ENCODE measurements at regions not wholly inside any gene's neighbourhood (a gene's known extent, or its start where the extent isn't known, plus 50 kb on each side); places are given as distances from the start of the nearest gene placed in this dataset.

DNA sequence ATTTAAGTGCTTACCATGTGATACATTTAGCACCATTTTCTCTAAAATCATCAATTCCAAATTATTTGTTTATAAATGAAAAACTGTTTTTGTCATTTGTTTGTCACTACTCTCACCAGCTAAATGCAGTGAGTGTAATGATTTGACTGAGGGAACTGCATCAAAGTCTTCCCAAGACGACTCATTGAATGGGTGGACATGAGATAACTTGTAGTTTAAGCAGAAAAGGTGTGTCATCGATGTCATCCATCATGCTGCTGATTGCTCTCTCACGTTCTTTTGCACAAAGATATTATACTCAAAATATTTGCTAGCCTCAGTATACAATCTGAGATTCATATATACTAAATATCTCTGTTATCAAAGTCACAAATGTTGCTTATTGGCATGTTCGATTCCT lies 366.5 kb downstream of the IRS2 start:
- H2AFZ ChIP-seq (ENCODE audit: low read depth, low read length, poor library complexity, severe bottlenecking), result no peak overlapping the region
- intact Hi-C loops (cut with micrococcal nuclease), result loop anchor here (10.0 kb wide), 1 partner anchor 275 kb away; no protein-coding TSS in a partner anchor
- H3K79me2 ChIP-seq (ENCODE audit: insufficient read depth, low read length), result no peaks in the 10 kb centered on the region
- no peak overlapping the region for H3K4me3 ChIP-seq (replicated peaks in 1 of 2; ENCODE audit: low read depth in 1 of 2, low read length in 2 of 2)
- no peaks in the 10 kb centered on the region for H3K4me1 ChIP-seq (ENCODE audit: control insufficient read depth in 1 of 2, insufficient read depth in 2 of 2, low read length in 2 of 2)
- H3K27ac ChIP-seq (ENCODE audit: low read depth, low read length), result no peak overlapping the region
- H3K27me3 ChIP-seq (ENCODE audit: insufficient read depth, low read length), result no peaks in the 10 kb centered on the region
- H3K9me3 ChIP-seq (ENCODE audit: control insufficient read depth in 1 of 2, insufficient read depth in 1 of 2, low read depth in 1 of 2, low read length in 2 of 2), result no peaks in the 10 kb centered on the region
- ChIA-PET POLR2A (no interaction called here), CTCF (no interaction called here), RAD21 (ENCODE audit: low non-redundant PET in 1 of 2, low total read pairs in 2 of 2, uncharacterized antibody in 2 of 2, unreplicated experiment in 2 of 2) (no interaction called here)
- H4K20me1 ChIP-seq (ENCODE audit: insufficient read depth), result no peaks in the 10 kb centered on the region
- no peak overlapping the region for H3K9ac ChIP-seq (ENCODE audit: low read length)
- TF ChIP-seq SRF (IDR thresholded peaks at IDR 0.05; ENCODE audit: low read depth), result no peak
- no peak for TF ChIP-seq ELF1 (IDR thresholded peaks at IDR 0.05; ENCODE audit: borderline replicate concordance, low read depth)
- TF ChIP-seq POLR2A (IDR thresholded peaks at IDR 0.05; ENCODE audit: borderline replicate concordance, extremely low read depth, insufficient read depth, insufficient read length), result no peak
- TF ChIP-seq SIN3A (IDR thresholded peaks at IDR 0.05; ENCODE audit: low read depth), result no peak
- TF ChIP-seq, protein P1, sequence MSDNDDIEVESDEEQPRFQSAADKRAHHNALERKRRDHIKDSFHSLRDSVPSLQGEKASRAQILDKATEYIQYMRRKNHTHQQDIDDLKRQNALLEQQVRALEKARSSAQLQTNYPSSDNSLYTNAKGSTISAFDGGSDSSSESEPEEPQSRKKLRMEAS (IDR thresholded peaks at IDR 0.05), result no peak
- TF ChIP-seq CBX3 (IDR thresholded peaks at IDR 0.05; ENCODE audit: low read depth), result no peak
- TF ChIP-seq, protein P2, sequence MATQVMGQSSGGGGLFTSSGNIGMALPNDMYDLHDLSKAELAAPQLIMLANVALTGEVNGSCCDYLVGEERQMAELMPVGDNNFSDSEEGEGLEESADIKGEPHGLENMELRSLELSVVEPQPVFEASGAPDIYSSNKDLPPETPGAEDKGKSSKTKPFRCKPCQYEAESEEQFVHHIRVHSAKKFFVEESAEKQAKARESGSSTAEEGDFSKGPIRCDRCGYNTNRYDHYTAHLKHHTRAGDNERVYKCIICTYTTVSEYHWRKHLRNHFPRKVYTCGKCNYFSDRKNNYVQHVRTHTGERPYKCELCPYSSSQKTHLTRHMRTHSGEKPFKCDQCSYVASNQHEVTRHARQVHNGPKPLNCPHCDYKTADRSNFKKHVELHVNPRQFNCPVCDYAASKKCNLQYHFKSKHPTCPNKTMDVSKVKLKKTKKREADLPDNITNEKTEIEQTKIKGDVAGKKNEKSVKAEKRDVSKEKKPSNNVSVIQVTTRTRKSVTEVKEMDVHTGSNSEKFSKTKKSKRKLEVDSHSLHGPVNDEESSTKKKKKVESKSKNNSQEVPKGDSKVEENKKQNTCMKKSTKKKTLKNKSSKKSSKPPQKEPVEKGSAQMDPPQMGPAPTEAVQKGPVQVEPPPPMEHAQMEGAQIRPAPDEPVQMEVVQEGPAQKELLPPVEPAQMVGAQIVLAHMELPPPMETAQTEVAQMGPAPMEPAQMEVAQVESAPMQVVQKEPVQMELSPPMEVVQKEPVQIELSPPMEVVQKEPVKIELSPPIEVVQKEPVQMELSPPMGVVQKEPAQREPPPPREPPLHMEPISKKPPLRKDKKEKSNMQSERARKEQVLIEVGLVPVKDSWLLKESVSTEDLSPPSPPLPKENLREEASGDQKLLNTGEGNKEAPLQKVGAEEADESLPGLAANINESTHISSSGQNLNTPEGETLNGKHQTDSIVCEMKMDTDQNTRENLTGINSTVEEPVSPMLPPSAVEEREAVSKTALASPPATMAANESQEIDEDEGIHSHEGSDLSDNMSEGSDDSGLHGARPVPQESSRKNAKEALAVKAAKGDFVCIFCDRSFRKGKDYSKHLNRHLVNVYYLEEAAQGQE (IDR thresholded peaks at IDR 0.05; ENCODE audit: low read depth), result no peak
- TF ChIP-seq POLR2AphosphoS5 (IDR thresholded peaks at IDR 0.05; ENCODE audit: low read depth, low read length), result no peak
- no peak for TF ChIP-seq EZH2phosphoT487 (IDR thresholded peaks at IDR 0.05; ENCODE audit: borderline replicate concordance)
- TF ChIP-seq, protein P3, sequence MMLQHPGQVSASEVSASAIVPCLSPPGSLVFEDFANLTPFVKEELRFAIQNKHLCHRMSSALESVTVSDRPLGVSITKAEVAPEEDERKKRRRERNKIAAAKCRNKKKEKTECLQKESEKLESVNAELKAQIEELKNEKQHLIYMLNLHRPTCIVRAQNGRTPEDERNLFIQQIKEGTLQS (IDR thresholded peaks at IDR 0.05), result no peak
- TF ChIP-seq CEBPB (IDR thresholded peaks at IDR 0.05; ENCODE audit: low read depth), result no peak
- TF ChIP-seq JUND (IDR thresholded peaks at IDR 0.05), result no peak
- TF ChIP-seq, protein P4, sequence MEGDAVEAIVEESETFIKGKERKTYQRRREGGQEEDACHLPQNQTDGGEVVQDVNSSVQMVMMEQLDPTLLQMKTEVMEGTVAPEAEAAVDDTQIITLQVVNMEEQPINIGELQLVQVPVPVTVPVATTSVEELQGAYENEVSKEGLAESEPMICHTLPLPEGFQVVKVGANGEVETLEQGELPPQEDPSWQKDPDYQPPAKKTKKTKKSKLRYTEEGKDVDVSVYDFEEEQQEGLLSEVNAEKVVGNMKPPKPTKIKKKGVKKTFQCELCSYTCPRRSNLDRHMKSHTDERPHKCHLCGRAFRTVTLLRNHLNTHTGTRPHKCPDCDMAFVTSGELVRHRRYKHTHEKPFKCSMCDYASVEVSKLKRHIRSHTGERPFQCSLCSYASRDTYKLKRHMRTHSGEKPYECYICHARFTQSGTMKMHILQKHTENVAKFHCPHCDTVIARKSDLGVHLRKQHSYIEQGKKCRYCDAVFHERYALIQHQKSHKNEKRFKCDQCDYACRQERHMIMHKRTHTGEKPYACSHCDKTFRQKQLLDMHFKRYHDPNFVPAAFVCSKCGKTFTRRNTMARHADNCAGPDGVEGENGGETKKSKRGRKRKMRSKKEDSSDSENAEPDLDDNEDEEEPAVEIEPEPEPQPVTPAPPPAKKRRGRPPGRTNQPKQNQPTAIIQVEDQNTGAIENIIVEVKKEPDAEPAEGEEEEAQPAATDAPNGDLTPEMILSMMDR (IDR thresholded peaks at IDR 0.05 in 2 of 3, conservative IDR thresholded peaks at IDR 0.05 in 1 of 3; ENCODE audit: borderline replicate concordance in 1 of 3, insufficient read depth in 1 of 3, low read depth in 2 of 3, low read length in 2 of 3), result no peak
- no peak for TF ChIP-seq RAD21 (IDR thresholded peaks at IDR 0.05; ENCODE audit: low read depth)
- TF ChIP-seq SP1 (IDR thresholded peaks at IDR 0.05; ENCODE audit: low read depth), result no peak
- H3K9me2 ChIP-seq (ENCODE audit: insufficient read depth), result no peaks in the 10 kb centered on the region
- DNase-seq (ENCODE audit: low read depth, low spot score) (no peak), ATAC-seq (no peak)
- no TSS peak for BruUV-seq (replicated peaks)
- no peak overlapping the region for H3K4me2 ChIP-seq (ENCODE audit: low read length)
- no peaks in the 10 kb centered on the region for H3K36me3 ChIP-seq (ENCODE audit: control insufficient read depth in 1 of 2, insufficient read depth in 2 of 2, low read length in 2 of 2)

Measured in HCT116 (cell line).